ENCODE measurements at regions not wholly inside any gene's neighbourhood (a gene's known extent, or its start where the extent isn't known, plus 50 kb on each side); places are given as distances from the start of the nearest gene placed in this dataset.

- no peaks in the 10 kb centered on the region for H3K9me3 ChIP-seq (replicated peaks; ENCODE audit: control insufficient read depth, low read depth, low read length)
- DNase-seq = no peak
- no peaks in the 10 kb centered on the region for H3K36me3 ChIP-seq (ENCODE audit: control insufficient read depth, insufficient read depth, low read length)
- no peak overlapping the region for H3K27ac ChIP-seq (ENCODE audit: low read length)
- H3K27me3 ChIP-seq (ENCODE audit: control insufficient read depth, insufficient read depth, low read length) = no peaks in the 10 kb centered on the region
- no peaks in the 10 kb centered on the region for H3K4me1 ChIP-seq (ENCODE audit: control insufficient read depth, insufficient read depth, low read length)
- no peak overlapping the region for H3K4me3 ChIP-seq (ENCODE audit: low read length)
Observed at GRCh38 chr9:82252116-82252515, 263.5 kb downstream of the SPATA31D1 start.

GRCh38 chr9:82254646-82255367 is 266.2 kb downstream of the SPATA31D1 start:
- no CpG with 5 or more reads among the region's 1 CpG for WGBS (ENCODE audit: insufficient coverage)
- Histone ChIP-seq H3K27ac (ENCODE audit: low read length) (no peak overlapping the region), H3K4me3 (ENCODE audit: low read length) (no peak overlapping the region), H3K36me3 (ENCODE audit: control insufficient read depth, insufficient read depth, low read length) (no peaks in the 10 kb centered on the region), H3K27me3 (ENCODE audit: control insufficient read depth, insufficient read depth, low read length) (no peaks in the 10 kb centered on the region), H3K4me1 (ENCODE audit: control insufficient read depth, insufficient read depth, low read length) (no peaks in the 10 kb centered on the region), H3K9me3 (replicated peaks; ENCODE audit: control insufficient read depth, low read depth, low read length) (no peaks in the 10 kb centered on the region)
- DNase-seq = no peak

DNA sequence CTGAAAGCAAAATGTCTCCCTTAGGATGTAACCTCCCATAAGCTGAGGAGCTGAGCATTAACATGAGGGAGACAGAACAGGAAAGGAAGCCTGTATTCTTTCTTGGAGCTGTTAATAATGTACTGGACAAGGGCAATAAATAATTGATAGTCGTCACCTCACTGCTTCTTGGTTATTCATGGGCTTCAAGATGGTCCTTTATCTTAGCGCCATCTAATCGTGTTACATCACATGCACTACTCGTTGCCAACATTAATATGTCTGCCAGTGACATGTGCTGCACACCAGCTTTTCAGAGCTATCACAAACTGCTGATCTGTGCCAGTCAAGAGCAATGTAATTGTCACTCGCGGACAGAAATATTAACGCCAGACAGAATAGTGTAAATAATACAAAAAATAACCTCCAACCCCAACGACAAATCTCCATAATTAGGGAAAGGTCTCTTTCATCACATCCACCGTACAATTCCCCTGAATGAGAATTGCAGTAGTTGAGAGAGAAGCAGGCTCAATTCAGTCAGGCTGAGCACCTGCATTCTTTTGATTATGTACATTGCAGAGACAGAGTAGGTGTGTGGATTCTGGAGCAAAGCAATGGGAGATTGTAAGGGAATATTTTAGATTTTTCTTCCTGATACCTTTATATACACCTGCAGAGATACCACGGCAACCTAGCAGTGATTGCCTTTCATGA is 267.1 kb downstream of the SPATA31D1 start:
- WGBS (ENCODE audit: insufficient coverage) = 50% methylated on average over 4 of the region's 10 CpGs
- no peak for DNase-seq
- no peaks in the 10 kb centered on the region for H3K4me1 ChIP-seq (ENCODE audit: control insufficient read depth, insufficient read depth, low read length)
- no peaks in the 10 kb centered on the region for H3K9me3 ChIP-seq (replicated peaks; ENCODE audit: control insufficient read depth, low read depth, low read length)
- H3K27ac ChIP-seq (ENCODE audit: low read length) = no peak overlapping the region
- no peaks in the 10 kb centered on the region for H3K36me3 ChIP-seq (ENCODE audit: control insufficient read depth, insufficient read depth, low read length)
- no peak overlapping the region for H3K4me3 ChIP-seq (ENCODE audit: low read length)
- no peaks in the 10 kb centered on the region for H3K27me3 ChIP-seq (ENCODE audit: control insufficient read depth, insufficient read depth, low read length)

DNA sequence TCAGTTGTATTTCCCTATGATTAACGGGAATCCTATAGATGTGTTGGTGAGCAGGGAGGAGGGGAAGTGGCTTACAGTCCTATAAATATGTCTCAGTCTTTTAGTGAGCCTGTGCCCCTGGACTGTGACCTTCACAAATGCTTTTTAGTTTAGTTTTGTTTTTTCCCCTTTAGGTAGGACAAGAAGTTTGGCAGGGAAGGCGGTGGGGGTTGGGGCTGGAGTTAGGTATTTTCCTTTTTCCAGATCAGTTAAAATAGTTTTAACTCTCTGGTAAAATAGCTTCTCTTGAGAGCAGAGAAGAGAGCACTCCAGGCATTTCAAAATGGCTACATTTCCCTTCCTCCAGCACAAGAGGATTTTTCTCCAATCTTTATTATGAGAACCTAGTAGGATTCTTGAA is 272.1 kb downstream of the SPATA31D1 start:
- DNase-seq = no peak
- no peak overlapping the region for H3K4me3 ChIP-seq (ENCODE audit: low read length)
- no peak overlapping the region for H3K27ac ChIP-seq (ENCODE audit: low read length)
- no peaks in the 10 kb centered on the region for H3K36me3 ChIP-seq (ENCODE audit: control insufficient read depth, insufficient read depth, low read length)
- no peaks in the 10 kb centered on the region for H3K27me3 ChIP-seq (ENCODE audit: control insufficient read depth, insufficient read depth, low read length)
- H3K9me3 ChIP-seq (replicated peaks; ENCODE audit: control insufficient read depth, low read depth, low read length) = no peaks in the 10 kb centered on the region
- no CpG with 5 or more reads among the region's 2 CpGs for WGBS (ENCODE audit: insufficient coverage)
- no peaks in the 10 kb centered on the region for H3K4me1 ChIP-seq (ENCODE audit: control insufficient read depth, insufficient read depth, low read length)

- DNase-seq = no peak
- no CpG with 5 or more reads among the region's 1 CpG for WGBS (ENCODE audit: insufficient coverage)
- Histone ChIP-seq H3K27me3 (ENCODE audit: control insufficient read depth, insufficient read depth, low read length) (no peaks in the 10 kb centered on the region), H3K9me3 (replicated peaks; ENCODE audit: control insufficient read depth, low read depth, low read length) (no peaks in the 10 kb centered on the region), H3K27ac (ENCODE audit: low read length) (no peak overlapping the region), H3K4me1 (ENCODE audit: control insufficient read depth, insufficient read depth, low read length) (no peaks in the 10 kb centered on the region), H3K4me3 (ENCODE audit: low read length) (no peak overlapping the region), H3K36me3 (ENCODE audit: control insufficient read depth, insufficient read depth, low read length) (no peaks in the 10 kb centered on the region)
Observed at GRCh38 chr9:82263619-82264018, 275.0 kb downstream of the SPATA31D1 start.

- Histone ChIP-seq H3K9me3 (replicated peaks; ENCODE audit: control insufficient read depth, low read depth, low read length) (no peaks in the 10 kb centered on the region), H3K4me1 (ENCODE audit: control insufficient read depth, insufficient read depth, low read length) (no peaks in the 10 kb centered on the region), H3K27me3 (ENCODE audit: control insufficient read depth, insufficient read depth, low read length) (no peaks in the 10 kb centered on the region), H3K27ac (ENCODE audit: low read length) (no peak overlapping the region), H3K4me3 (ENCODE audit: low read length) (no peak overlapping the region), H3K36me3 (ENCODE audit: control insufficient read depth, insufficient read depth, low read length) (no peaks in the 10 kb centered on the region)
- DNase-seq = peak; percentile 6
- WGBS (ENCODE audit: insufficient coverage) = no CpG with 5 or more reads among the region's 1 CpG
Observed at GRCh38 chr9:82271106-82271561, 282.6 kb downstream of the SPATA31D1 start.

- H3K27ac ChIP-seq (ENCODE audit: low read length) = no peak overlapping the region
- H3K36me3 ChIP-seq (ENCODE audit: control insufficient read depth, insufficient read depth, low read length) = no peaks in the 10 kb centered on the region
- no peak for DNase-seq
- no peaks in the 10 kb centered on the region for H3K9me3 ChIP-seq (replicated peaks; ENCODE audit: control insufficient read depth, low read depth, low read length)
- no peaks in the 10 kb centered on the region for H3K27me3 ChIP-seq (ENCODE audit: control insufficient read depth, insufficient read depth, low read length)
- no peak overlapping the region for H3K4me3 ChIP-seq (ENCODE audit: low read length)
- whole genome bisulfite sequencing (ENCODE audit: insufficient coverage) = no CpG with 5 or more reads among the region's 1 CpG
- no peaks in the 10 kb centered on the region for H3K4me1 ChIP-seq (ENCODE audit: control insufficient read depth, insufficient read depth, low read length)
Observed at GRCh38 chr9:82273121-82273520, 284.5 kb downstream of the SPATA31D1 start.

DNA sequence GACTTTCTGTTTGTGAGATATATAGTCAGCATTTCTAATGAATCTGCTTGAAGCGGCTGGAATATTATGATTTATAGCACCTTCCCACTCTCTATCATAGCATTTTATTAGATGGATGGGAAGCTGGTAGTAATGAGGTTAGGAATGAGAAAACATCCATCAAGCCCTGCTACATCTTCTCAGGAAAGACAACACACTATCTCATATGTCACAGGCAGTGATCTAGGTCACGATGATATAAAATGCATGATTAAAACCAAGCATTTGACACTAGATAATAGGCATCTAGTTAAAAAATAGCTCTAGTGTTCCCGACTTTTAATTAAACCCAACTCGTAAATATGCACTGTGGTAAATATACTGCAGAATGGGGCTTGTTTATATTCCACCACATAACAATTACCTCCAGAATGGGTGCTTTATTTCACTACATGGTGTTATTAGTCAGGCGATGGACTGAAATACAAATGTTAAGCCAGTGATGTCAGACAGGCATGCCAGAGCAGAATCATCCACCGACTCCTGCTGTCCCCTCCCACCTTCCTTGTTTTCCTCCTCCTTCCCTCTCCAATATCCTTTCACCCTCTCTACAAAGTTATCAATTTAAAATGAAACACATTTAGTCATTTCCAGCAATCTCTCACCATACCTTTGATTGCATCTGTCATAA is 286.8 kb downstream of the SPATA31D1 start:
- Histone ChIP-seq H3K4me3 (ENCODE audit: low read length) (no peak overlapping the region), H3K27ac (ENCODE audit: low read length) (no peak overlapping the region), H3K4me1 (ENCODE audit: control insufficient read depth, insufficient read depth, low read length) (no peaks in the 10 kb centered on the region), H3K27me3 (ENCODE audit: control insufficient read depth, insufficient read depth, low read length) (no peaks in the 10 kb centered on the region), H3K36me3 (ENCODE audit: control insufficient read depth, insufficient read depth, low read length) (no peaks in the 10 kb centered on the region), H3K9me3 (replicated peaks; ENCODE audit: control insufficient read depth, low read depth, low read length) (no peaks in the 10 kb centered on the region)
- WGBS (ENCODE audit: insufficient coverage) = 54% methylated on average over 2 of the region's 6 CpGs
- DNase-seq = no peak

DNA sequence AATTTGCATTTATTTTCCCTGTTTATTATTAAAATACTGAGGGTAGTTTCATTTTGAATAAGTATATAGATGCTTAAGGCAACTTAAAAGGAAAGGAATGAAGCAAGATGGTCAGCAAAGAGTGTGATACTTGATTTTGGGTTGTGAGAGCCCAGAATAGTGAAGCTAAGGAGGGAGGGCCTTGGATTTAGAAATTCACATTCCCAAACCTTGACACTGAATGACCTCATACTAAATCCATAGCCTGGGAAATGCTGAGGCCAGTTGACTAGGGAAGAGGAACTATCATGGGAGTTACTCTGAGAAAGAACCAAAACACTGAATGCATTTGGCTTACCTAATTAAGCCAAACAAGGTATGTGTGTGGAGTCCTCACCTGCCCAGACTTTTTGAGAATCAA is 292.5 kb downstream of the SPATA31D1 start:
- Histone ChIP-seq H3K9me3 (replicated peaks; ENCODE audit: control insufficient read depth, low read depth, low read length) (no peaks in the 10 kb centered on the region), H3K4me3 (ENCODE audit: low read length) (no peak overlapping the region), H3K4me1 (ENCODE audit: control insufficient read depth, insufficient read depth, low read length) (no peaks in the 10 kb centered on the region), H3K27me3 (ENCODE audit: control insufficient read depth, insufficient read depth, low read length) (no peaks in the 10 kb centered on the region), H3K27ac (ENCODE audit: low read length) (no peak overlapping the region), H3K36me3 (ENCODE audit: control insufficient read depth, insufficient read depth, low read length) (no peaks in the 10 kb centered on the region)
- DNase-seq = no peak

- no peak overlapping the region for H3K27ac ChIP-seq (ENCODE audit: low read length)
- H3K9me3 ChIP-seq (replicated peaks; ENCODE audit: control insufficient read depth, low read depth, low read length) = peaks cover 7% of the 10 kb centered on the region
- no peaks in the 10 kb centered on the region for H3K4me1 ChIP-seq (ENCODE audit: control insufficient read depth, insufficient read depth, low read length)
- no peaks in the 10 kb centered on the region for H3K36me3 ChIP-seq (ENCODE audit: control insufficient read depth, insufficient read depth, low read length)
- H3K27me3 ChIP-seq (ENCODE audit: control insufficient read depth, insufficient read depth, low read length) = no peaks in the 10 kb centered on the region
- H3K4me3 ChIP-seq (ENCODE audit: low read length) = no peak overlapping the region
- WGBS (ENCODE audit: insufficient coverage) = 74% methylated on average over 2 of the region's 3 CpGs
- DNase-seq = no peak
Observed at GRCh38 chr9:82284758-82285157, 296.2 kb downstream of the SPATA31D1 start.

Data from muscle of leg (tissue), 3 donors.